Prostate gland (tissue), 2 donors: ENCODE measurements at regions not wholly inside any gene's neighbourhood (a gene's known extent, or its start where the extent isn't known, plus 50 kb on each side); places are given as distances from the start of the nearest gene placed in this dataset.

ENCODE experiments used
- POLR2A ChIP-seq: fragments of 450-650 bp; IDR thresholded peaks from one replicate; pipeline ENCODE4 v1.6.1; 2016; ENCODE audit warnings: antibody characterized with exemption, mild to moderate bottlenecking
- TF ChIP-seq, protein P1 (sequence below), 4 experiments: fragments of 200-600 bp in 2 of 4; fragments of 450-650 bp in 2 of 4; sonication (generic) in 2 of 4; IDR thresholded peaks; 1 replicate in 3 of 4; 2 replicates in 1 of 4; pipeline ENCODE4 v1.5.1; 2016 to 2019; ENCODE audit warnings: antibody characterized with exemption in 4 of 4, mild to moderate bottlenecking in 2 of 4, moderate library complexity in 2 of 4

DNA sequence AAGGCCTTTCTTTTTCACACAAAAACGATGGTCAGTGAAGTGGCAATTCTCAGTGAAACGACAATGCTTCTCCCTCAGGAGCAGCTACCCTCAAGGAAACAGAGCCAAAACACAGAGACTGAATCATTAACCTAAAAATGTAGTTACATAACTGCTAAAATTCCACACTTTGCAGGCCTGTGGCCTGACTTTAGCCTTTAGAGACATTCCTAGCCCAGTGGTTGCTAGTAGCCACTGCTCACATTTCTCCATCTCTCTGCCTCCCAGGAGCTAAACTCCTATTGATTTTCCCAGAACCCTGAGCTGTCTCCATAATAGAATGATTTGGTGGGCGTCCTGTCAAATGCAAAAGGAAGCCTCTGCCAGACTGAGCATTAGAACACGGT lies 630.1 kb upstream of the KCNMB2 start:
- TF ChIP-seq, protein P1, sequence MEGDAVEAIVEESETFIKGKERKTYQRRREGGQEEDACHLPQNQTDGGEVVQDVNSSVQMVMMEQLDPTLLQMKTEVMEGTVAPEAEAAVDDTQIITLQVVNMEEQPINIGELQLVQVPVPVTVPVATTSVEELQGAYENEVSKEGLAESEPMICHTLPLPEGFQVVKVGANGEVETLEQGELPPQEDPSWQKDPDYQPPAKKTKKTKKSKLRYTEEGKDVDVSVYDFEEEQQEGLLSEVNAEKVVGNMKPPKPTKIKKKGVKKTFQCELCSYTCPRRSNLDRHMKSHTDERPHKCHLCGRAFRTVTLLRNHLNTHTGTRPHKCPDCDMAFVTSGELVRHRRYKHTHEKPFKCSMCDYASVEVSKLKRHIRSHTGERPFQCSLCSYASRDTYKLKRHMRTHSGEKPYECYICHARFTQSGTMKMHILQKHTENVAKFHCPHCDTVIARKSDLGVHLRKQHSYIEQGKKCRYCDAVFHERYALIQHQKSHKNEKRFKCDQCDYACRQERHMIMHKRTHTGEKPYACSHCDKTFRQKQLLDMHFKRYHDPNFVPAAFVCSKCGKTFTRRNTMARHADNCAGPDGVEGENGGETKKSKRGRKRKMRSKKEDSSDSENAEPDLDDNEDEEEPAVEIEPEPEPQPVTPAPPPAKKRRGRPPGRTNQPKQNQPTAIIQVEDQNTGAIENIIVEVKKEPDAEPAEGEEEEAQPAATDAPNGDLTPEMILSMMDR (IDR thresholded peaks at IDR 0.05) = no peak
- no peak for TF ChIP-seq POLR2A
